22Rv1 (cell line): ENCODE measurements at regions not wholly inside any gene's neighbourhood (a gene's known extent, or its start where the extent isn't known, plus 50 kb on each side); places are given as distances from the start of the nearest gene placed in this dataset.

Source experiments
- CTCF ChIP-seq: fragments of 450-650 bp; IDR thresholded peaks from 2 replicates; pipeline ENCODE4 v1.5.1; 2017; ENCODE audit warnings: mild to moderate bottlenecking
- ZFX ChIP-seq: fragments of 450-650 bp; IDR thresholded peaks from 2 replicates; pipeline ENCODE4 v1.6.1; 2017; ENCODE audit warnings: antibody characterized with exemption, borderline replicate concordance

- TF ChIP-seq CTCF (no peak), ZFX (no peak)
Observed at GRCh38 chr4:177737387-177737940, 295.2 kb upstream of the AGA start.
